HG03066 (cell line): ENCODE measurements at regions not wholly inside any gene's neighbourhood (a gene's known extent, or its start where the extent isn't known, plus 50 kb on each side); places are given as distances from the start of the nearest gene placed in this dataset.

ENCODE experiments used
- ATAC-seq: cut with Tn5 transposase; IDR thresholded peaks from one replicate; pipeline ENCODE4 v1.9.1; 2021; ENCODE audit warnings: low read depth; ENCODE audit not compliant: unreplicated experiment

DNA sequence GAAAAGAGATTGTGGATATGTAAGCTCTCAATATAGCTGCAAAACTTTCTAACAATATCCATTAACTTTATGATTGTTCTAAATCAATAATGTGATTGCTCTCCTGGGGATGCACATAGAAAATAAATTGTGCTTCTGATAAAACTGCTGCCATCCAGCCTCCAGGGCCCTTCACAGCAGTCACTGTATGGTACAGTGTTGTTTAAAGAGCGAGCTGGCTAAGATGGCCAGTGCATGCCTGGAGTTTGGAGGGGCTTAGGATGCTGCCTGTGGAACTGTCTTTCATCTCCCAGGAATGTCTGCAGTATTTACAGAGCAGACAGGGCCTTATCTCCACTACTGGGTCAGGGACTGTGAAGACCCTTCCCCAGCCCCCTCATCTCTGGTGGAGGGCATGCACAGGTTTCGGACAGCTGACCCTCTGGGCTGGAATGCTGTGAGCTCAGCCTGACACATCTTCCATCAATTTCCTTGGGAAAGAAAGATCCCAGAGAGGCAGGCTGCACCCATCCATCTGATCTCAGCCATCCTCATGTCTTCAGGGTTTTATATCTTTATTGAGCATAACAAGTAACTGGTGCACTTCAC lies 137.0 kb downstream of the PLPP3 start:
- ATAC-seq, result no peak

- ATAC-seq, result no peak
Observed at GRCh38 chr1:56441601-56442000, 137.8 kb downstream of the PLPP3 start.

DNA sequence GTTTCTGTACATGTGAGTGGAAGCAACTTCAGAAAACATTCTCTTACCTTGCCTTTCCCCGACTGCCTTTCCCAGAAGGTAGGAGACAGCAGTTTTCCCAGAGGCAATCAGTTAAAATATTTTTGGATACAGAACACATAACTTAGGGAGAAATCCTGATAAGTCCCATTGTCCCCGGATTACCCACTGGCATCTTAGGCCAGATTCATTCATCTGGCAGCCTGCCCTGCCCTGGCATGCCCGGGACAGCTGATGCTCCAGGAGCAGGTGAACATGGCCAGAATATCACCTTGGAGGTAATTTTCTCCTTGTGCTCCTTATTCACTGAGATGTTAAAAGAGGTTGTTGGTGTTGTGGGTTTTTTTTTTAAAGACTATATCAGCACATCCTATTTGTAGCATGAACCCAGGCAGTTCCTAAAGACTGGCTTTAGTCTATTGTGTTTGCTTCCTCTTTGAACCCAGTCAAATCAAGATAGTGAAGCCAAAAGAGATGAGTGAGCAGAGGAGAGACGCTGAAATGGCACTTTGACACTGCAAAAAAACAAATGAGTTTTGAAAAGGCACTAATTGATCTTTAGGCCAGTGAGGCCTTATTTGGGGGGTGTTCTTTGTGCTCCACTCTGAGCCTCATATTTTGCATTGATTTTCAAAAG lies 139.6 kb downstream of the PLPP3 start:
- ATAC-seq, result no peak

DNA sequence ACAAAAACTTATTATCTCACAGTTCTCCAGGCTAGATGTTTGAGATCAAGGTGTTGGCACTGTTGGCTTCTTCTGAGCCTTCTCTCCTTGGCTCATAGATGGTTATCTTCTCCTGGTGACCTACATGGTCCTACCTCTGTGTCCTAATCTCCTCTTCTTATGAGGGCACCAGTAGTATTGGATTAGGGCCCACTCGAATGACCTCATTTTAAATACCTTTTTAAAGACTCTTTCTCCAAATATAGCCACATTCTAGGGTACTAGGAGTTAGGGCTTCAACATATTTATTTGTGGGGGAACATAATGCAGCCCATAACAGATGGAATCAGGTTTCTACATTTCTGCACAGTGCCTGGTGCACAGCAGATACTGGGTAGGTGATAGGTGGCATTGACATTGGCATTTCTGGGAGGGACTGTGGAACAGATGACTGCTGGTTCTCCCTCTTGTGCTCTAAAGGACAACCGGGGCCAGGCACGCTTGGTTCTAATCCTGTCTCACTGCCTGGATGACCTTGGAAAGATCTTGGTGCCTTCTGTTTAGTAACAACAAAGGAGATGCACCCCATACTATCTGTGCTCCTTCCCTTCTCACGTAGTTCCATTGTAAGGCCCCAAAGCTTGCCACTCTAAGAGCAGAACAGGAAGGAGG lies 140.3 kb downstream of the PLPP3 start:
- no peak for ATAC-seq

DNA sequence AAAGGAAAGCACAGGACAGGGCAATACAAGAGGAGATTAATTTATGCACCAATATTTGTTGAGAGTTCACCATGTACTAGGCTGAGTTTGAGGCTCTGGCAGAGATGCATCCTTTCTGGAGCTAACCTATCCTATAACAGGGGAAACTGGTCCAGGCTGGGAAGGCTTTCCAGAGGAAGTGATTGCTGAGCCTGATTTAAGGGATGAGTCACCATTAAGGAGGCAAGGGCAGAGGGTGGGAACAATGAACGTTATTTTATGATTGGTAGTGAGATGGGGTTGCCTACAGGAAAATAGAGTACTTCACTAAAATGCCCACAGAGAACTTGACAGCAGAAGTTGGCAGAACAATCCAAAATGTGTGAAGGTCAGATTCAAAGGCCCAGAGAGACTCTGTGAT lies 141.4 kb downstream of the PLPP3 start:
- no peak for ATAC-seq

GRCh38 chr1:56436912-56437417 lies 142.4 kb downstream of the PLPP3 start:
- no peak for ATAC-seq

GRCh38 chr1:56436296-56436695 lies 143.1 kb downstream of the PLPP3 start:
- ATAC-seq, result no peak

DNA sequence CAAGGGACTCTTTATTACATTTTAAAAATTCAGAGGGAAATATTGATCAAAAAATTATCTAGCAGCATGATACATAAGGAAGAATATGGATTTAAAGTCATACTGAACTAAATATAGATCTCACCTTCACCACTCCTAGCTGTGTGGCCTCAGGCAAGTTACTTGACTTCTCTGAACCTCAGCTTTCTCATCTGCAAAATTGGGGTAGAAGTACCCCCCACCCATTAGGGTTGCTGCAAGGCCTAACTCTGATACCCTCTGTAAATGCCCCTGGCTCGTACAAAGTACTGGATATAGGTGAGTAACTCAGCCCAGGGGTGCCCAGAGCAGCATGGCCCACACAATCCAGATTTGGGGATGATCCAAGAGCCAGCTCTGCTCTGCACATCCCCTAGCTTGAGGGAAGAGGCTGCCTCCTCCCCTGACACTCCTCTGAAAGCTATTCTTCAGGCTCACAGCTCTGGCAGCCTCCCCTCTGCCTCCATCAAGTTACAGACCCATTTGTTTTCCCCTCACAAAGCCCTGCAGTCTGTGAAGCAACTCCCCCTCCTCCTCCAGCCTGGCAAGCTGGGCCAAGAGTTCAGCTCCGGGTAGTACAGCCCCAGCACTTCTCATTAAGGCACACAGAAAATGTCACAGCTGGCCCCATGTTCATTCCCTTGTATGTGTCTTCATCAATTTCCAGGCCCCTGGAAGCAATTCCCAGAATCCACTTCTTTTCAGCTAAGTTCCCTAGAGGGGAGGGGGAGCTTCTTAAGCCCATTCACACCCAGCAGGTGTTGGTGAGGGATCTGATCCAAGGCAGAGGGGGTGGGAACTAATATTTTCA lies 143.7 kb downstream of the PLPP3 start:
- ATAC-seq, result no peak

DNA sequence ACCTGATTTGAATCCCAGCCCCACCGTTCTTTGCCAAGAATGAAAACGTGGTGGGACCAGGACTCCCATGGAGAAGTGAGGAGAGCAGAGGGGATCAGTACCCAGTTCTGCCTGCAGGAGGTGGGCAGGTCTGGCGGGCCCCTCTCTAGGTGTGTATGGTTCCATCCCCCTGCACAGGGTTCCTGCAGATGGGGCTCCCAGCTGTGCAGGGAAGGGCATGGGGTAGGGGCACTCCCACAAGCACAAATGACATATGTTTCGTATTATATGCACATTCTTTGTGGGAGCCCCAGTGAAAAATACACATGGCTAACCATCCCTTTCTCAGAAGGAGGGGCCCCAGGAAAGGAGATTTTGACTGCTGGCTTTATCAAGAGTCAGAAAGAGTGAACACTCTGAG lies 144.6 kb downstream of the PLPP3 start:
- no peak for ATAC-seq

- no peak for ATAC-seq
Observed at GRCh38 chr1:56434025-56434424, 145.3 kb downstream of the PLPP3 start.

DNA sequence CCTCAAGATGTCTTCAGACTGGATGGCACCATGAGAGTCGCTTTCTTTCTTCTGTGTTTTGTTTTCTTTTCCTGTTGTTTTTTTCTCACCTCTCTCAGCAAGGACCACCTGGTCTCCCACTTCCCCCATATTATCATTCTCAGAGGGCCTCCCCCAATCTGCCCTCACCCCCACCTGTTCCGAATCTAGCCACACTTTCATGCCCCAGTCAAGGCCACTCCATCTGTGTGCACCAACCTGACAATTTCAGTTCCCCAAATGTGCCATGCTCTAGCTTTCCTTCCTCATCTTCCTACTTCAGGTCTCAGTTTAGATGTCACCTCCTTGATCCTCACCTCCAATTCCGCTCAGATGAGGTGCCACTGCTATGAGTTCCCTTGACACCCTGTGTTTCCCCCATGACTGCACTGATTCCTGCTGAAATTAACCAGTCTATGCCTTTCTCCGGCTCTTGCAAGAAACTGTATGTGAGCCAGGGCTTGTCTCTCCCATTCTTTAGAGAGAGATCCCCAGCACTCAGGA lies 146.2 kb downstream of the PLPP3 start:
- ATAC-seq, result no peak

- ATAC-seq, result no peak
Observed at GRCh38 chr1:56432166-56432971, 147.0 kb downstream of the PLPP3 start.

GRCh38 chr1:56430141-56430839 lies 149.1 kb downstream of the PLPP3 start:
- no peak for ATAC-seq

DNA sequence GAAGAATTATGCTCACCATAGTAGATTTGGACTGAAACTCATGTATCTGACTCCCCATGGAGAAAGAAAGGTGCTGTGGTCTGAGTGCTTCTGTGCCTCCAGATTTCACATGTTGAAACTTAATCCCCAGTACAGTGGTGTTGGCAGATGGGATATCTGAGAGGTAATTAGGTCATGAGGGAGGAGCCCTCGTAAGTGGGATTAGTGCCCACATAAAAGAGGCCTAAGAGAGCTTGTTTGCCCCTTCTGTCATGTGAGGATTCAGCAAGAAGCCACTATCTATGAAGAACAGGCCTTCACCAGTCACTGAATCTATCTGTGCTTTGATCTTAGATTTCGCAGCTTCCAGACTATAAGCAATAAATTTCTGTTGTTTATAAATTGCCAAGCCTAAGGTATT lies 150.1 kb downstream of the PLPP3 start:
- ATAC-seq, result no peak

- ATAC-seq, result no peak
Observed at GRCh38 chr1:56426587-56427381, 152.6 kb downstream of the PLPP3 start.

DNA sequence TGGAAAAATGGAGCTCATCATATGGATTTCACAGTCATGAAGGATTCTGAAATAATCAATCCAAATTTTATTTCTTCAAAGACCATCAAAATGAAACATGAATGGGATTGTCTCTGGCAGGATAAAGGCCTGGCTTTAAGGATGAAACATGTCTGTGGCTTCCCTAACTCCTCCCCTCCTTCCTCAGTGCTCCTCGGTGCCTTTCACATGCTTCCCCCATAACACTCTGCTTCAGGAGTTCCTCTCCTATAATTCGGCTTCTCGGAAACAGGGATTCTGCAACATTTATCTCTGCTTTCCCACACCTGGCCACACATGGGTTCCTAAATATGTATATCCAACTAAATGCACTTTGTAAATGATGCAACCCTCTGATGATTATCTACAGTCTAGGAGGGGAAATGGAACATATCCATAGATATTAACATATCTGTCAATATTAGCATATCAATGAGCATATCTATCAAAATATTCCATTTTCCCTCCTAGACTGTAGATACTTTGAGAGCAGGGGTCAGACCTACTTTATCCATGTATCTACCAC lies 153.8 kb downstream of the PLPP3 start:
- no peak for ATAC-seq

DNA sequence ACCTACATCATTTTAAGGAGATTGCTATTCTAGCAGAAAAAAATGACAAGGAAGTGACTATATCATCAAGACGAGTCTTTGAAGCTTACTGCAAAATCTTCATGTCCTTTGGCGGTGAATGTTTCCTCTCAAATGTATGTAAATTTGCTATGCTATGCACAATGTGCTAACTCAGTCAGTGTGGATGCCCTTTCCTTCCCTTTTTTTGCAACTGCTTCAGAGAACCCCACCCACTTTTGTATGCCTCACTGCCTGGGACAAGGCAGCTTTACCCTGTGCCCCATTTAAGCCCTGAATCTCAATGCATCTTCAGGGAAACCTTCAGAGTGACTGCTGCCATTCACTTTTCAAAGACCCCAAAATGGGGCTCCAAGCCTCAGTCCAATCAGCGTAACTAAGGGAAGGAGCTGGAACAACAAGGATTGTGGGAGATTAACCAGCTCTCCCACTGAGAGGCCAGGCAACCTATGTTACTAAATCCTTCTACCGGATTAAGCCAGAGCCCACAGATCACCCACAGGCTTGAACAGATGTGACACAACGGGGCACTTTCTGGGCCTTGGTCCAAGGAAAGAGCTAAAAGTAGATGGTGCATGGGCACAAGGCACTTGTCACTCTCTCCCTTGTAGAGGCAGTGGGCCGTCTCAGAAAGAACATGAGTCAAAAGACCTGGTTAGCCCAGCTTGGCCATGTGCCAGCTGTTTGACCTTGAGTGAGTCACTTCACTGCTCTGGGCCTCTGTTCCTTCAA lies 154.4 kb downstream of the PLPP3 start:
- no peak for ATAC-seq

GRCh38 chr1:56423716-56424115 lies 155.6 kb downstream of the PLPP3 start:
- no peak for ATAC-seq
